HG03066 (cell line): ENCODE measurements at regions not wholly inside any gene's neighbourhood (a gene's known extent, or its start where the extent isn't known, plus 50 kb on each side); places are given as distances from the start of the nearest gene placed in this dataset.

Experiments used
- ATAC-seq: cut with Tn5 transposase; IDR thresholded peaks from one replicate; pipeline ENCODE4 v1.9.1; 2021; ENCODE audit warnings: low read depth; ENCODE audit not compliant: unreplicated experiment

DNA sequence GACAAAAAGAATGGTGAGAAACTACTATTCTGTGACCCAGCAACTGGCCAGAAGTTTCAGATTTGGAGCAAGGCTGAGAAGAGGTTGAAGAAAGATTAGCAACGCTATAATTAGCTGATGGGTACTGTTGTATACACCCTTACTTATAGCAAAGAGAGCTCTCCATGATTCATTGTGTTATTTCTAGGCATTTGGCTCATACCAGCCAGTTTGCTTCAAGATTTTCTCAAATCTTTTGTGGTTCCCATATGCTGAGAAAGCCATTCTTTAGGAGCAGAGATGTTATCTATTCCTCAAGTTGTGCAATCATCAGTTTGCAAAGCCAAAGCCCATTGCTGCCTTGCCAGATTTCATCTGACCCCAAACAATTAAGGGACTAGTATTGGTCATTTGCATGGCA is 179.4 kb downstream of the ETS1 start:
- ATAC-seq, result no peak

DNA sequence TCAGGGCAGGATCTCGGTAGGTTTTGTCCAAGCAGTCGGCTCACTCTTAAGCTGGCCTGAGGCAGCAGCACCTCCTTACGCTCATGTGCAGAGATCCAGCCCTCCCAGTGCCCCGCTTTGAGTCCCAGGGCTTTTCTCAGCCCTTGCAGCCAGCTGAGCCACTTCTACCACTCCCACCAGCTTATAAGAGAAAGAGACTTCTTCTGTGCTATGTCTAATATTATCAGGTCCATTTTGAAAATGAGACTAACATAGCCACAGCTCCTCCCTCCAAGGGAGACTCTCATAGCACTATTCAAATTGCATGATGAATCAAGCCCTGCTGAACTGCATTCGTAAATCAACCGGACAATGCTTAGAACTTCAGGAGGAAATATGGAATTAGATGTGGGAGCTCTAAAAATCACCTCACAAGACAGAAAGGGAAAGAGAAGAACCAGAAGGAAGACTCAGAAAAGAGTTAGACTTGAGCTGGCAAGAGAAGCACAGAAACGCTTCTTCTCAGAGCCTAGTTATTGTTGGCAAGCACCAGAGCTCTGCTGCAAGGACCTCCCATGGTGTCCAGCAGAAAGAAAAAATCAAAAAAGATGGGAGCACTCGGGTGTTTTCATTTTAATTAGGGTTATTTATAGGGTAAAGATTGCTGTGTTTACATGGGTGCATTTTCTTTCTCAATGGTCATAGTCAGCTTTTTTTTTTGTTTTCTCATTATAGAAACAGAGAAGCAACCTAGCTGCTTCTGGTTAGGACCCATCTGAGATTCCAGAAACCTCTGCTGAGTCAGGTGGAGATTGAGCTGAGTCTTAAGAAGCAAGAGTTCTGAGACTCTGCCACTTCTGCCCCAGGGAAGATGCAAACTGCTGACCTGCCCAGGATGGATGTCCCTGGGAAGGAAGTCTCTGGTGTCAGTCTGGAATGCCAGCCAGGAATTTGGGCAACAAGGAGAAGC is 181.4 kb downstream of the ETS1 start:
- ATAC-seq, result no peak

DNA sequence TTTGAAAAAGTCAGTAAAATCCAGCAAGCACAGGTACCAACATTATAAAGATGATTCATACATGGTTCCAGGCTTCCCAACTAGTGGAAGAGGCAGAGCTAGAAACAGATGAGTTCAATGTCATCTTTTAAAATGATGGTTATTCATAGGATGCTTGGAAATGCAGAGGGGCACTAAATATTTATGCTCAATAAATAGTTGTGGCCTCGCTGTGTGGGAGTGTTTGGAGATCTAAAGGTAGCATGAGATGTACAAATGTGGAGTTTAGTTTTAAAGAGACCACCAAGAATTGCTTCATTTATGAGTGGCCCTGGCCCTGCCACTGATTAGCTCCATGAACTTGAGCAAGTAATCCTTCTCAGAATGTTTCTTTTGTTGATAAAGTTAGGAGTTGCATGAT is 182.2 kb downstream of the ETS1 start:
- no peak for ATAC-seq

DNA sequence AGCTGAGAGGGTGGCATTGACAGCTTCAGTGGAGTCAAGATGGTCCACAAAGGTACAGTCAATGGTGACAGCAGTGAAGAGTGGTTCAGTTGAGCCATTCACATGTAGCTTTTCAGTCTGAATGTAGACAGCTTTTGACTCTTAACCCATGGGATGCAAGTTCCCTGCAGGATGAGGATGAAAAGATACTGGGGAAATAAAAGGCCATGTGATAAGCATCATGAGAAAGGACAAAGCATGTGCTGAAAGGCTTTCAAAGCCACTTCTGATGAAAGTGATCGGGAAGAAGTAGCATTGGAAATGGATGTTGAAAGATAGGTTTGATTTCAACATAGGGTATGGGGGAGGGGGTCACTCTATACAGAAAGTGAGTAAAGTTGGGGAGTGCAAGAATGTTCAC is 182.9 kb downstream of the ETS1 start:
- no peak for ATAC-seq

DNA sequence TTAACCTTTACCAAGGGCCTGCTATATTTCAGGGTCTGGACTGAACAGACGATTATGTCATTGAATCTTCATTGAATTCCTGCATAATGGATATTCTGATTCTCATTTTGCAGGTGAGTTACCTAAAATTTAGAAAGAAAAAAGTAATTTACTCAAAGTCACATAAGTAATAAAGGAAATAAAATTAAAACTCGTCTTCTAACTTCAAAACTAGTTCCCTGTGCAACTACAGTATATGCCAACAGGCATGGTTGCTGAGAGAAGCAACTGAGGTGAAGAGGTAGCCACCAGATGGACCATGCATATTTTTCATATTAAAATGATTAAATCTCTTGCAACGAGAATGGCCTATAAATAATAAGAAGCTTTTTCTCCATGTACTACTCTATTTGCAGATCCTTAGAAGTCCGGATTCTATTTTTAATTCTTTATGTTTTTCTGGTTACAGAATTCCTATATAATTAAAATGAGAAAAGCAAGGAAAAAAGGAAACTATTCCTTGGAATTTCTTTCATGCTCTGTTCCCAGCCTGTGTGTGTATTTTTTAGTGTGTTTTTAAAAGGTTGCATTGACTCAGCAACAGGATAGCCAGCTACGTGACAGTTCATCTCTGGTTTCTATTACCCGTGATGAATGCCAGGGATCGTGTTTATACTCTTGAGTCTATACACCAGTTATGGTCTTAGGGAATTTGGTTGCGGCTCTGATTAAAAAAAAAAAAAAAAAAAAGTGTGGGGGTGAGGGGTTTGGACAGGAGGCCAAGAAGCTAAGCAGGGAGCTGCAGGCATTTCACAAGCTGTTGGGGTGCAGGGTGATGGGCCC is 186.8 kb downstream of the ETS1 start:
- ATAC-seq, result no peak

DNA sequence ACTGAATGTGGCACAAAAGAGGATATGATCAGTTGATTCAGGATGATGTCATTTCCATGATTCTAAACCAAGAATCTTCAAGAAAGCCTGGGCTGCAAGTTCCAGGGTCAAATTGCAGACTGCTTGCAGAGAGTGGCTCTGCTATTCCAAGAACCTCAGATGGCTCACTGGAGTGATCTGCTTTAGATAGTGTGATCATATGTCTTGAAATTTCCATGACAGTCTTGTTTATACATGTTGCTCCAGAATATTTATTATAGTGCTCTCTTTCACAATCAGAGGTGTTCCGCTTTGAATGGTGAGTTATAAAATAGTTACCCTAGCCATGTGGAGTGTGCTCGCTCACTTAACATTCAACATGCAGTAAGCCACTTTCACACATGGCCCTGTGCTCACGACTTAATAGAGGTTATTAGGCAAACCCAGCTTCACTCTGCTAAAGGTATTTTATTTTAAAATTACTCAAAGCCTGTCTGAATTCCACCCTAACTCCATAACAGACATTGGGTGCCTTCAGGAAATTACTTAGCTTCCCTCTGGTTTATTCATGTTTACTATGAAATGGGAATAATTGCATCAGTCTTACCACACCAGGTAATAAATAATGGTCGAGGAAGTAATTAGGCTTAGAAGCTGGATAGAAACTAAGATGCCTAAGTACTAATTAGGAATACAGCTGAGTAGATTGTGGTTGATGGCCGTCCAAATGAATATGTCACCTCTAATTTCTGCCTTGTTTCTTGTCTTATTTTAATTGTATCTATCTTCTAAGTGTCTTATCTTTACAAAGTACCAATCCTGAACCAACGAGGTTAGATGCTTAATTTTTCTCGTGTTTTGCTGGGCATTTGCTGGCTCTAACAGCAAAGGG is 187.9 kb downstream of the ETS1 start:
- ATAC-seq, result peak; percentile 51

DNA sequence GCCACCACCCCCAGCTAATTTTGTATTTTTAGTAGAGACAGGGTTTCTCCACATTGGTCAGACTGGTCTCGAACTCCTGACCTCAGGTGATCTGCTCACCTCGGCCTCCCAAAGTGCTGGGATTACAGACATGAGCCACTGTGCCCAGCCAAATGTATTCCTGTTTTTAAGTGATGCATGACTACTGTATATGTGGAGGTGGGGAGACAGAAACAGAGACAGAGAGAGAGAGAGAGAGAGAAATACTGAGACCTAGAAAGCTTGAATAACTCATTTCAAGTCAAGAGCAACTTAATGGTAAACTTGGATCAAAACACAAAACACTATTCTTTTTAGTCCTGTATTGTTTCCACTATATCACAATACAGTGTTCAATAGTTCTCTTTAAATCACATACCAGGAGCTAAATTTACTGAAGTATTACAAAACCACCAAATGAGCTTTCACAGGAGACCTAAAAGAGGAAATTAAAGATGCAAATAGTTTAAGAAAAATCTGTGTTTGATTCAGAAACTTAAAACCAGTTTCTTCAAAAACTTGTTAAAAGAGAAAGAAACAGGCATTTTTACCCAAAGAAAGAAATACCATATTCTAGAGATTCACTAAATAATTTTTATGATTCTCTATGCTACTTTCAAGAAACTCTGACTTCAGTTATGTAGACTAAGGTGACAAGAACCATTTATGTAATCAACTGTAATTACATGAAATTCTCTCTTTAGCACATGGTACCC is 188.7 kb downstream of the ETS1 start:
- ATAC-seq, result no peak

DNA sequence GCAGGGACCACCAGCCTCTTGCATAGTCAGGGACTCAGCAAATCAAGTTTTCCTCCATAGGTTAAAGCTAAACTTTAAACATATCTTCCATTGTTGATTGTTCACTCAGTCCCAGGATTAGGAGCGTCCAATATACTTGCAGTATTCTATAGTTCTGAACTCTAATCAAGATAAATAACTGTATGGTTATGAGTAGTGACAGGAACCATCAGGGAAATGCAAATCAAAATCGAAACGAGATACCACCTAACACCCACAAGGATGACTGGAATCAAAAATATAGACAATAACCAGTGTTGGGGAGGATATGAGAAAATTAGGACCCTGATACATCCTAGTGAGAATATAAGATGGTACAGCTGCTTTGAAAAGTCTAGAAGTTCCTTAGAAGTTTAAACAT is 190.0 kb downstream of the ETS1 start:
- ATAC-seq, result no peak

DNA sequence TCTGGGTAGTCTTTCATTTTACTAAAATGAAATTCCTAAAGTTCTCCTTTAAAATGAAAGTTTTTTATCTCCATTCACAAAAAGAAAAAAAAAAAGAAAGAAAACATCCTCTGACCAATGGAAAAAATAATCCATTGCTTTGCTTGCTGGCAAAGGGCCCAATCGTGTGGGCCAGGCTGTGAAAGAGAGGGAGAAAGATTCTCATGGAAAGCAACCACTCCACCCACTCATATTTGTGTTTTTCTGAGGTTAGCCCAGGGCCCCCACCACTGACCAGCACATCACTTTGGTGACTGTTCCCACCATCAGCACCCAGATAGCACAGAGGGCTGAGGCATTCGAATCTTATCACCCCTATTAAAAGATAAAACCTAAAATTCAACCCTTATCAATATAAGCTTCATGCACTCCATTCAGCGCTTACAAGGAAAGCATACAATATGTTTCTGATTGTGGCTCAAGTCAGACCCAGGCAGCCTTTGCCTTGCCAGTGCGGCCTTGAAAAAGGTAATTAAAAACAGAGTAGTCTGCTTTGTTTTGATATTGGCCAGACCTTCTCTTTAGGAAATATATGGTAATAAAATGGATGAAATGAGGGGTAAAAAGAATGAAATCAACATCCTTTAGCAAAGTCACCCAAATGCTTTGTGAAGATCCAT is 192.8 kb downstream of the ETS1 start:
- no peak for ATAC-seq

DNA sequence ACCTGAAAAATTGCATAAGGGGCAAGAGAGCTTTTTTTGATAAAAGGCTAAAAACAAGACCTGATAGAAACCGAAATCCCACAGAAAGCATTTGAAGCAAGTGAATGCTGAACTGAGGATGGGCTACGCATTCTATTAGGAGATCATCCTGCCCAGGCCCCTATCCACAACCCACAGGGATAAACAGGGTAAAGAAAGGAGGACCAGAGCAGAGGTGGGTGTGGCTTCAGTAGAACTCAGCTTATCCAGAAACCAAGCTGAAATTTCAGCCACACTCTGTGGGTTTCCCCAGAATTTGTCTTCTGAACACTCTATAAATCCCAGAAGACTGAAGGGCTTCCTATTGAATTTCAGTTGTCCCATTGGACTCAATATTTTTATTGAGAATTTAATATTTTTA is 195.1 kb downstream of the ETS1 start:
- ATAC-seq, result no peak

DNA sequence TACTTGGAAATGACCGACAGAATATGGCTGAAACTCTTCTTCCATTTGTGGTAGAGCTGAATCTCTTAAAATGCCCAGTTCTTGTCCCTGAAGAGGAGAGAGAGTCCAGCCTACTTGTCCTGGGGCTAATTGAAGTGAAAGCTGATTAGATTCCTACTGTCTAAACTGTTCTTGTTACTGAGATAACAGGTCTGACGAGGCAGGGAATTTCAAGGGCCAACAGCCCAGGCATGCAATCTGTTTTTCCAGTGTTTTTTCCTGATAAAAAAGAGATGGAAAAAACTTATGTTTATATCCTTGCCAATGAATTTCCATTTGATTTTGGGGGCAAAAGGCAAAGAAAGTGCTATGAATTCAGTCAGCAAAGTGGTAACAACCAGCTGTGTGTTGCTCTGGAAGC is 195.5 kb downstream of the ETS1 start:
- no peak for ATAC-seq

DNA sequence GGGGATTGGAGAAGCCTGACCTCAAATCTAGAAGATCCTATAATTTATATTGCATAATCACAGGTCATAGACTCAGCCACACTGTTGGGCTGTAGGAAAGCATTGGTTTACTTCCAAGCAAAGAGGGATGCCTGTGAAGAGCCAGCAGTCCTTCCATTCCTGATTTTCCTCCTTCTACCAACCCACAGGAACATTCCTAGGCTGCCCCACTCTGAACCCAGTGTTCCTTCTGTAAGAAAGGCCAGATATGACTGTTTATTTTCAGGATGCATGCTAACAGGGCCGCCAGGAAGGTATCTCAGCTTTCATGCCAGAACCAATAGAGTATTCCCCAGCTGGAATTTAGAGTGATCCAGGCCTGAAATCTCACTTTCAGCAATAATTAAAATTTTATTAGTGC is 197.1 kb downstream of the ETS1 start:
- ATAC-seq, result no peak

DNA sequence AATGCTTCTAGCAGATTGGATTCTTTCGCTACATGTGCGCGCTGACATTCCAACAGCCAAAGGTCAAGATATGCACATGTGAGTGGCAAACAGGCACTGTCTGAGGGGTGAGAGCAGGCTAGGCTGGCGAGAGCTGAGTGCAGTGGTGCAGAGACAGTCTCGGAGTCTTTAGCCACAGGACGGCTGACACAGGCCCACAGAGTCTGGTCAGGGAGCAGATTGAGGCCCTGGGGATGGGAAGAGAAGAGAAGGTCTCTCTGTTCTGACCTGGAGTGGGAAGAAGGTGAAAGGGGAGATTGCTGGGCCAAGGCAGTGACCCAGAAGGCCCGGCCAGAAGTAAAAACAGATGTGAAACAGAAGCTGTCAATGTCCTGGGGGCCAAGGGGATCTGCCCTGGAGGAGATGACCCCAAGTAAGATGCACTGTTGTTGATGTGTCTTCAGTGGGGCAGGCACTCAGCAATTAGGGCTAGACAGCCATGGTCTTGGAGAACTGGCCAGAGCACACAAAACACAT is 197.8 kb downstream of the ETS1 start:
- ATAC-seq, result no peak

DNA sequence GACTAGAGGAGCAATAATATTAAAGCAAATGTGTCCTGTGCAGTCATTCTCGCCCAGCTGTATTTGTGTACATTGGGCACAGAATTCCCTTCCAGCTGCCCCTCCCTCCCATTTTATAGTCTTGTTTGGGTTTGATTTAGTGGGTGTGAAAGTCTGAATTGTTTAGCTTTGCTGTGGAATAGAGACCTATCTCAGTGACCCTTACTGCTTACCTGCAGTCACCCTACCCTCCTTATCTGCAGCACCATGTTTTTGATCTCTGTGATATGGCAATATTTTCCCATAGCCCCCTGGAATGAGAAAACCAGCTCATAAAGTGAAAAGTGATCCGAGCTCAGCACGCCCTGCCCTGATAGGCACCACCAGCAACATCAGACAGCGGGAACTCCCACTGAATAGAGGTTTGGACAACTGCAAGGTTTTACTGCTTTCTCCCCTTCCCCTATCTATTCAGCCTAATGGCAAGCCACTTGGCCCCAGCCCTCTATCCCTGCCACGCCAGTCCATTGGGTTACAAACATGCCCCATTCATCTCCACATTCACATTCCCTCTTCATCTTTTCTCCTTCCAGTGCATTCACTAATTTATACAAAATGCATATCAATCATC is 199.0 kb downstream of the ETS1 start:
- no peak for ATAC-seq

DNA sequence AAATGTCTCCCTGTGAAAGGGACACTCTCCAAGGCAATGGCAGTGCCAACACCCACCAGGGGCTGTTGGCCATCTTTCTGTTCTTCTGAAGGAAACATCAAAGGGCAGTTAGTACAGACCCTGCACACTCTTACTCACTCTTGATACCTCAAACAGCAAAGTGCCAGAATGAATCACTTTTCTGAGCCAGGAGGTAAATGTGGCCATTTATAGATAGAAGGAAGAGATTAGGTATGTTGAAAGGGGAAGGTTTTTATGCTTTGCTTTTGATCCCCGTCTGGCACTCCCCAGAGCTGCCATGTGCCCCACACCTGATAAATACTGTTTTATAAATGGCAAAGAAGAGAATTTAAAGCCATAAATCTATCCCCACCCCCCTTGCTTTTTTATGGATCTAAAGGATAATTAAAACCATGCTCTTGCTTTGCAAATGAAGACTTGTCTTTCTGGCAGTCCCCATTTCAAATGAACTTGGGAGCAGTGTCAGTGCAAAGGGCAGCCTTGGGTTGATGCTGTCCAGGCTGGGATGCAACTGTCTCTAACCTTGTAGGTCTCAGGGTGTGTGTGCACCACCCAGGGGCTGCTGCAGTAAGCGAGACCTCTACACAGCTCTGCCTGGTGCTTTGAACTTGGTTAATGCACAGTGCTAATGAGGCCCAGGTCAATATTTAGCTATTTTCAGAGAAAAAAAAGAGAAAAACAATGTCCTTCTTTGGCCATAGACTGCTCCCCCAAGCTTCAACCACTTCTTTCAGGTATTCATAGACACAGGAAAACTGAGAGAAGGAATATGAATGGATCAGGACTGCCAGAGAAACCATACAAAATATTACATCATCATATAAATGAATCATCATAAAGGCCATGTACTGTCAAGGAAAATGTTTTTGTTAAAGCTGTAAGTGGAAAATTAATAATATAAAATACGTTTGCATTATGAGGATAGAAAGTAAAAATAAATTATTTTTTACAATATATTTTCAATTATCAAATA is 207.5 kb downstream of the ETS1 start:
- no peak for ATAC-seq

DNA sequence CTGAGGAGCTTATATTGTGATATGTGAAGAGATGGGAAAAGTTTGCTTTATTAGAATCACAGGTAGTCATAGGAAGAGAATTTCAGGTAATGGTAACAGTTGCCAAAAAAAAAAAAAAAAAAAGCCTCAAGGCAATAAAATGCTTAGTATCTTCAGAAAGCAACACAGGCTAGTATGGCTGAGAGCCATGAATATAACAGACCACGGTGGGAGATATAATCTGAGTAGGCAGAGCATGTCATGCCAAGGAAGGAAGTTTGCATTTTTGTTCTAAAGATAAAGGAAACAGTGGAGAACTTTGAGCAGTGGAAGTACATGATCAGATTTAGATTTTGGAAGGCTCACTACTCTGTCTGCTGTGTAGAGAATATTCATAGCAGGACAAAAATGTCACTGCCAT is 211.4 kb downstream of the ETS1 start:
- no peak for ATAC-seq

DNA sequence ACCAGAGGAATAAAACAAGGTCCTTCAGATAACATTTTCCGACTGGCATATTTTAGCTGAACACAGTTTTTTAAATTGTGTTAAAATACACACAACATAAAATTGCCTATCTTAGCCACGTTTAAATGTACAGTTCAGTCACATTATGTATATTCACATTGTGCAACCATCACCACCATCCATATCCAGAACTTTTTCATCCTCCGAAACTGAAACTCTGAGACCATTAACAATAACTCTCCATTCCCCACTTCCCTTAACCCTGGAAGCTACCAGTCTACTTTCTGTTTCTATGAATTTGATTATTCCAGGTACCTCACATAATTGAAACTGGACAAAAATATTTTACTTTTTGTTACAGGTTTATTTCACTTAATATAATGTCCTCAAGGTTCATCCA is 213.3 kb downstream of the ETS1 start:
- ATAC-seq, result no peak

DNA sequence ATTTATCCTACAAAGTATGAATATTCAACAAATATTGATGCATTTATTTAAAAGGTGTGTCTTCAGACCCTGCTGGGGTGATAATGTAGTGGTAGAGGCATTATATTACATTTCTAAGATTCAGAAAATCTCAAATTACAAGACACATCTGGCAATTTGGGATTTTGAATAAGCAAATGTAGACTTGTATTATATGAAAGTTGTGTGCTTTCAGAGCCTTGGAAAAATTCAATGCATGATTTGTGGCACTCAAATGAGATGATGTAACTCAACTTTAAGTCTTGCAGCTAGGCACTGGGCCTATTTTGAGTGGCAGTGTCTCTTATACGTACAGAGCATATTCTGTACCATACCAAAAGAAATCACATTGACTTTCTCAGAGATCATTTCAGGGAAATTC is 214.4 kb downstream of the ETS1 start:
- no peak for ATAC-seq
